ENCODE measurements at regions not wholly inside any gene's neighbourhood (a gene's known extent, or its start where the extent isn't known, plus 50 kb on each side); places are given as distances from the start of the nearest gene placed in this dataset.
A peak's percentile ranks its signal among the peaks of the same experiment; 100 is the strongest.
"Not testable (repeated sequence)": the region's sequence is repeated elsewhere in the genome, so short reads cannot be mapped to it uniquely, and the experiment has no call there.

GRCh38 chr1:148294116-148294807 lies 142.2 kb upstream of the NBPF11 start:
- Mint-ChIP-seq H3K4me1 (no peaks in the 10 kb centered on the region), H3K4me3 (no peak overlapping the region), H3K36me3 (ENCODE audit: low read depth) (no peaks in the 10 kb centered on the region), H3K27me3 (peaks cover 10% of the 10 kb centered on the region), H3K27ac (no peak overlapping the region), H3K9me3 (no peaks in the 10 kb centered on the region)
- POLR2A ChIA-PET: interaction anchor here (0.8 kb wide), 1 partner anchor 31 kb away, joined by 3 read pairs; no protein-coding TSS in a partner anchor
- CTCF ChIA-PET: no interaction called here
- no peak for DNase-seq

DNA sequence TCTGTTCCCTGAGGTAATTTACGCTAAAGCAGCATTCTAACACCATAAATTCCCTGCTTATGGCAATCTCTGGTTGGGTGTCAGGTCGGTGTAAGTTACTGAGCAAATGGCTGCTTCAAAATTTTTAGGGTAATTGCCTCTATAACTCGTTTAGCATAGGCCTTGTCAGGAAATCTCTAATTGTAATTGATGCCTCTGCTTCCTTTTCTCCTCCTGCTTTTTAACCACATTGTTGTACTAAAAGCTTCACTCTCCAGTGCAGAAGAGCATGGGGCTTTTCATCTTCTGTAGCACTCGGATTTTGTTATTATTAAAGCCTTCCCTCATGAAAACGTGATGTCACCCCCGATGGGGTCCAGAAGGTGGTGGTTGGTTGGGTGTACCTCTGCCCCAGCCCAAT lies 141.6 kb upstream of the NBPF11 start:
- H3K36me3 Mint-ChIP-seq (ENCODE audit: low read depth): no peaks in the 10 kb centered on the region
- peaks cover 10% of the 10 kb centered on the region for H3K27me3 Mint-ChIP-seq
- H3K27ac Mint-ChIP-seq: no peak overlapping the region
- H3K9me3 Mint-ChIP-seq: no peaks in the 10 kb centered on the region
- ChIA-PET POLR2A (no interaction called here), CTCF (no interaction called here)
- H3K4me1 Mint-ChIP-seq: no peaks in the 10 kb centered on the region
- no peak for DNase-seq
- H3K4me3 Mint-ChIP-seq: no peak overlapping the region

DNA sequence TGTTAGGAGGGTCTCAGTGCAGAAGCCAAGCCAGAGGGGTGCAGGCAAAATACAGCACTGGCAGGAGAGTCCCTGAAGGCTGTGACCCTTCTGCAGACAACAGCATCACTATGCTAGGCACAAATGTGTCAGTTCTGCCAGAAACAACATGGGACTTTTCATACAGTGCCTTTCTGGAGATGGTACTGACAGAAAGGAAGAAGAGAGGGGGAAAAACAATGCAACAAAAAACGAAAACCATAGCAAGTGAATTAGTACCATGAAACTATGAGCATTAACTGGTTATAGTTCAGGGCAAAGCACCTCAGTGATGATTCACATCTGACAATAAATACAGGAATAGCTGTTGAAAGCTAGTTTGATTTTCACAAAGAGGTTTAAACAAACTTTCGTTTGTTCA lies 140.8 kb upstream of the NBPF11 start:
- ChIA-PET CTCF (no interaction called here), POLR2A (no interaction called here)
- Mint-ChIP-seq H3K4me3 (no peak overlapping the region), H3K27me3 (peaks cover 10% of the 10 kb centered on the region), H3K27ac (no peak overlapping the region), H3K36me3 (ENCODE audit: low read depth) (no peaks in the 10 kb centered on the region), H3K4me1 (no peaks in the 10 kb centered on the region), H3K9me3 (no peaks in the 10 kb centered on the region)
- DNase-seq: no peak

DNA sequence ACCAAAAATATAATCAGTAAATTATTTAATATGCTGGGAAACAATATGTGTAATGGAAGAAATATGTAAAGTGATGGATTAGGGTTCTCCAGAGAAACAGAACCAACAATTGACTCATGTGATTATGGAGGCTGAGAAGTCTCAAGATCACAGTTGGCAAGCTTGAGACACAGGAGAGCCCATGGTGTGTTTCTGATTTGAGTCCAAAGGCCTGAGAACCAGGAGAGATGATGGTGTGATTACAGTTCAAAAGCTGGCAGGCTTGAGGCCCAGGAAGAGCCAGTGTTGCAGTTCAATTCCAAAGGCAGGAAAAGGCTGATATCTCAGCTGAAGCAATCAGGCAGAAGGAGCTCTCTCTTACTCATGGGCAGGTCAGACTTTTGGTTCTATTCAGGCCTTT lies 138.8 kb upstream of the NBPF11 start:
- Mint-ChIP-seq H3K27ac (no peak overlapping the region), H3K4me1 (no peaks in the 10 kb centered on the region), H3K9me3 (no peaks in the 10 kb centered on the region), H3K36me3 (ENCODE audit: low read depth) (no peaks in the 10 kb centered on the region), H3K4me3 (no peak overlapping the region), H3K27me3 (peaks cover 15% of the 10 kb centered on the region)
- DNase-seq: no peak
- POLR2A ChIA-PET: no interaction called here
- CTCF ChIA-PET: no interaction called here

DNA sequence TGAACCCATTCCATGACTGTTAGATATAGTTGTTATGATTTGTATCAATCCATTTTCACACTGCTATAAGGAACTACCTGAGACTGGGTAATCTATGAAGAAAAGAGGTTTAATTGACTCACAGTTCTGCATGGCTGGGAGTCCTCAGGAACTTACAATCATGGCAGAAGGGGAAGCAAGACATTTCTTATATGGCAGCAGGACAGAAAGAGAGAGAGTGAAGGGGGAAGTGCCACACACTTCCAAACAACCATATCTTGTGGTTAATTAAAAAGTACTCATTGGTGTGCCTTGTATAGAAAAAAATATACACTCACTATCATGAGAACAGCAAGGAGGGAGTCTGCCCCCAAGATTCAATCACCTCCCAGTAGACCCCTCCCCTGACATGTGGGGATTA lies 137.6 kb upstream of the NBPF11 start:
- Mint-ChIP-seq H3K4me3 (no peak overlapping the region), H3K9me3 (no peaks in the 10 kb centered on the region), H3K27ac (no peak overlapping the region), H3K27me3 (peaks cover 15% of the 10 kb centered on the region), H3K36me3 (ENCODE audit: low read depth) (no peaks in the 10 kb centered on the region), H3K4me1 (no peaks in the 10 kb centered on the region)
- CTCF ChIA-PET: no interaction called here
- DNase-seq: no peak
- POLR2A ChIA-PET: no interaction called here

DNA sequence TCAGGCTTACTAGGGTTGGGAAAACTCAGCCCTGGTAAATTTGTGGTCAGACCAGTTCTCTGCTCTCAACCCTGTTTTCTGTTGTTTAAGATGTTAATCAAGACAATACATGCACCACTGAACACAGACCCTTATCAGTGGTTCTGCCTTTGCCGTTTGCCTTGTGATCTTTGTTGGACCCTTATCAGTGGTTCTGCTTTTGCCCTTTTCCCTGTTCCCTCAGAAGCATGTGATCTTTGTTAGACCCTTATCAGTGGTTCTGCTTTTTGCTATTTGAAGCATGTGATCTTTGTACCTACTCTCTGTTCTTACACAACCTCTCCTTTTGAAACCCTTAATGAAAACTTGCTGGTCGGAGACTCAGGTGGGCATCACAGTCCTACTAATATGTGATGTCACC lies 133.9 kb upstream of the NBPF11 start:
- H3K9me3 Mint-ChIP-seq; H3K27ac Mint-ChIP-seq; H3K4me3 Mint-ChIP-seq; CTCF ChIA-PET; H3K36me3 Mint-ChIP-seq (ENCODE audit: low read depth); H3K4me1 Mint-ChIP-seq; DNase-seq; POLR2A ChIA-PET: not testable (repeated sequence)
- H3K27me3 Mint-ChIP-seq: peaks cover 15% of the 10 kb centered on the region

GRCh38 chr1:148280831-148281572 lies 128.9 kb upstream of the NBPF11 start:
- H3K36me3 Mint-ChIP-seq (ENCODE audit: low read depth); POLR2A ChIA-PET; DNase-seq; H3K9me3 Mint-ChIP-seq; CTCF ChIA-PET: not testable (repeated sequence)
- Mint-ChIP-seq H3K4me1 (peaks cover 17% of the 10 kb centered on the region), H3K27me3 (peaks cover 27% of the 10 kb centered on the region), H3K4me3 (peak overlapping the region; percentile 72), H3K27ac (peak overlapping the region; percentile 39)

- H3K9me3 Mint-ChIP-seq; DNase-seq; H3K27ac Mint-ChIP-seq; H3K36me3 Mint-ChIP-seq (ENCODE audit: low read depth); CTCF ChIA-PET: not testable (repeated sequence)
- Mint-ChIP-seq H3K4me1 (peaks cover 17% of the 10 kb centered on the region), H3K4me3 (peak overlapping the region; percentile 72), H3K27me3 (peaks cover 35% of the 10 kb centered on the region)
- POLR2A ChIA-PET: interaction anchor here (1.7 to 1.9 kb wide), 2 partner anchors 15 to 55 kb away, joined by 7 to 8 read pairs; no protein-coding TSS in a partner anchor
These were observed 127.0 kb upstream of the NBPF11 start for GRCh38 chr1:148279002-148279542.

- peaks cover 44% of the 10 kb centered on the region for H3K27me3 Mint-ChIP-seq
- POLR2A ChIA-PET; H3K4me3 Mint-ChIP-seq; CTCF ChIA-PET; DNase-seq; H3K9me3 Mint-ChIP-seq; H3K36me3 Mint-ChIP-seq (ENCODE audit: low read depth); H3K27ac Mint-ChIP-seq: not testable (repeated sequence)
- H3K4me1 Mint-ChIP-seq: peaks cover 17% of the 10 kb centered on the region
These were observed 125.8 kb upstream of the NBPF11 start for GRCh38 chr1:148277865-148278279.

- H3K4me3 Mint-ChIP-seq; H3K36me3 Mint-ChIP-seq (ENCODE audit: low read depth); DNase-seq; POLR2A ChIA-PET; H3K27ac Mint-ChIP-seq; H3K9me3 Mint-ChIP-seq; CTCF ChIA-PET: not testable (repeated sequence)
- Mint-ChIP-seq H3K4me1 (peaks cover 20% of the 10 kb centered on the region), H3K27me3 (peaks cover 15% of the 10 kb centered on the region)
These were observed 115.0 kb upstream of the NBPF11 start for GRCh38 chr1:148267066-148267465.

DNA sequence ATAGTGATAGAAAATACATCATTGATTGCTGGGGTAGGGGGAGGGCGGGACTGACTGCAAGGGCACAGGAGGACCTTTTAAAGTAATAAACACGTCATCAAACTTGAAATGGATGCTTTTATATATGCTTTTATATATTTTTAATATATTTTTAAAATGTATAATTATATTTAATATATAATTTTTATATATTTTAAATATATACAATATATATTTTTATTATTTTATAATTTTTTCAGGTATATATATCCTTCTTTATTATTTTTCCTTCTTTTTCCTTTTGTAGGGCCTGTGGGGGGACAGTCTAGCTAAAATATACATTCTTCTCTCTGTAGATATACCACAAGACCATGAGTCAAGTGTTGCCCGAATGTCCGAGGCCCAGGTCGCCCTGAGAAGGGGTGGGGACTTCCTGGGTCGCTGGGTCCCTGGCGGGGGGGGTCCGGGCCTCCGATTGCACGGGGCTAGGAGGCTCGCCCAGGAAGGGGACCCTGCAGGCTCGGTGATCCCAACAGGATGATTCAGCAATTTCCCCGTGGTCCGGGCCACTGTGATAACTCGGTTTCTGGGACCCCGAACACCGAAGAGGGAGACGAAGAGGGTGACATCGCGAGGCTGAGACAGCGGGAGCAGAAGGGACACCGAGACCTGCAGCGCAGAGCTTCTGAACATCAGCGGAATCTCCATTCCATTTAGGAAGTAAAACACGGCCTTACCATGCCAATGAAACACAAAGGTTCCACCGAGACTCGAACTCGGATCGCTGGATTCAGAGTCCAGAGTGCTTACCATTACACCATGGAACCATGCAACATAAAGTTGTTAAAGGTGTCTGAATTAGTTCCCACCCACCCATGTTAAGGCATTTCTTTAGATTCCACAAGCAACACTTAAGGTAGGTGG lies 112.5 kb upstream of the NBPF11 start:
- H3K27me3 Mint-ChIP-seq: peaks cover 26% of the 10 kb centered on the region
- H3K4me3 Mint-ChIP-seq: peak overlapping the region; percentile 84
- DNase-seq: no peak
- no peaks in the 10 kb centered on the region for H3K36me3 Mint-ChIP-seq (ENCODE audit: low read depth)
- H3K4me1 Mint-ChIP-seq: peaks cover 20% of the 10 kb centered on the region
- ChIA-PET CTCF (interaction anchor here (0.6 kb wide), 1 partner anchor 1114 kb away, joined by 3 read pairs; no protein-coding TSS in a partner anchor), POLR2A (no interaction called here)
- no peaks in the 10 kb centered on the region for H3K9me3 Mint-ChIP-seq
- no peak overlapping the region for H3K27ac Mint-ChIP-seq

DNA sequence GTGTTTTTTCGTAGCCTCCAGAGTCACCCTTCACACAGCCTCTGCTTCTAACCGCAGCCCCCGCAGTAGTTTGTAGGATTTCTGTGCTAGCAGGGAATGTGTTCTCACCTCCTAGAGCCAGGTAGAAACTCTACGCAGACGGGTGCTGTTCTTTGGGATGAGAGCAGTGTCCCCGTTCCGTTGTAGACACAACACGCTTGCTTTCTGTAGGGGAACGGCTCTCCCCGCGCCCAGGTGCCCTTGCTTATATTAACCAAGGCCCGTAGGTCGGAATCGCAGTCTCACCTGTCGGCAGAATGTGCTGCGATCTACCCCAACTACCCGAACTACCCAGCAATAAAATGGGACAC lies 111.8 kb upstream of the NBPF11 start:
- DNase-seq: no peak
- H3K9me3 Mint-ChIP-seq: no peaks in the 10 kb centered on the region
- peak overlapping the region; percentile 89 for H3K27ac Mint-ChIP-seq
- POLR2A ChIA-PET: interaction anchor here (0.6 to 1.1 kb wide), 9 partner anchors 13 to 1876 kb away, joined by 3 to 71 read pairs (median 6); no protein-coding TSS in a partner anchor
- H3K36me3 Mint-ChIP-seq (ENCODE audit: low read depth): no peaks in the 10 kb centered on the region
- CTCF ChIA-PET: interaction anchor here (0.8 kb wide), 1 partner anchor 70 kb away, joined by 3 read pairs; no protein-coding TSS in a partner anchor
- peaks cover 26% of the 10 kb centered on the region for H3K27me3 Mint-ChIP-seq
- peaks cover 20% of the 10 kb centered on the region for H3K4me1 Mint-ChIP-seq
- peak overlapping the region; percentile 84 for H3K4me3 Mint-ChIP-seq
